Spleen (tissue), 11 donors: ENCODE measurements at regions not wholly inside any gene's neighbourhood (a gene's known extent, or its start where the extent isn't known, plus 50 kb on each side); places are given as distances from the start of the nearest gene placed in this dataset.

ENCODE experiments used
- DNase-seq: peaks from one replicate; pipeline ENCODE4 v3.0.0-alpha.2; 2020
- H3K27ac ChIP-seq, 8 donors: fragments of 200-600 bp; sonication (generic) in 7 of 8; 1 replicate in 4 of 8; 2 replicates in 4 of 8; pipeline versions ENCODE4 v1.5.0 to v1.8.0; 2016 to 2021; ENCODE audit warnings: inconsistent platforms in 4 of 8, mild to moderate bottlenecking in 4 of 8, moderate library complexity in 1 of 8
- H3K27me3 ChIP-seq, 7 donors: fragments of 200-600 bp; sonication (generic) in 6 of 7; replicated peaks in 1 of 7; 1 replicate in 4 of 7; 2 replicates in 3 of 7; pipeline versions ENCODE4 v1.5.0 to v1.8.0; 2016 to 2021; ENCODE audit warnings: inconsistent platforms in 3 of 7, mild to moderate bottlenecking in 1 of 7
- H3K36me3 ChIP-seq, 6 donors: fragments of 200-600 bp; sonication (generic) in 5 of 6; 1 replicate in 4 of 6; 2 replicates in 2 of 6; pipeline versions ENCODE4 v1.5.0 to v1.8.0; 2016 to 2021; ENCODE audit warnings: inconsistent platforms in 2 of 6
- H3K4me1 ChIP-seq, 6 donors: fragments of 200-600 bp; sonication (generic) in 5 of 6; 1 replicate in 3 of 6; 2 replicates in 3 of 6; pipeline versions ENCODE4 v1.5.0 to v1.8.0; 2016 to 2021; ENCODE audit warnings: inconsistent platforms in 3 of 6
- H3K4me3 ChIP-seq, 8 donors: fragments of 200-600 bp; sonication (generic) in 7 of 8; 1 replicate in 4 of 8; 2 replicates in 4 of 8; pipeline versions ENCODE4 v1.5.0 to v1.8.0; 2016 to 2021; ENCODE audit warnings: inconsistent platforms in 4 of 8, mild to moderate bottlenecking in 4 of 8, moderate library complexity in 2 of 8
- H3K9me3 ChIP-seq, 8 donors: fragments of 200-600 bp; sonication (generic) in 7 of 8; 1 replicate in 4 of 8; 2 replicates in 4 of 8; pipeline versions ENCODE4 v1.5.0 to v1.8.0; 2016 to 2021; ENCODE audit warnings: inconsistent platforms in 4 of 8
- POLR2A ChIP-seq, 3 donors: fragments of 450-650 bp; IDR thresholded peaks; one replicate each; pipeline ENCODE4 v1.5.1; 2017; ENCODE audit warnings: antibody characterized with exemption in 3 of 3, mild to moderate bottlenecking in 1 of 3
- POLR2AphosphoS5 ChIP-seq, 3 donors: sonication (generic); formaldehyde crosslinking; IDR thresholded peaks; one replicate each; pipeline ENCODE4 v1.5.1; 2017; ENCODE audit warnings: antibody characterized with exemption in 3 of 3
- WGBS, 5 donors: extraction: QIAGEN DNeasy Blood & Tissue Kit in 3 of 5; methylation state at CpG; one replicate each; pipeline versions ENCODE4 v1.1.5 to v1.1.7; 2013 to 2018; 5-methylcytosine and 5-hydroxymethylcytosine counted together
- intact Hi-C: fragments of 100-400 bp; cut with DNase I; formaldehyde crosslinking; loops from one replicate; pipeline ENCODE4 v1.15.0; 2023; ENCODE audit warnings: low total_unique reads
- TF ChIP-seq, protein P1 (sequence below), 11 experiments: fragments of 200-600 bp in 7 of 11; fragments of 450-650 bp in 4 of 11; sonication (generic) in 4 of 11; IDR thresholded peaks in 8 of 11; conservative IDR thresholded peaks in 3 of 11; 1 replicate in 7 of 11; 2 replicates in 4 of 11; pipeline versions ENCODE4 v1.4.0 to v1.8.0; 2016 to 2021; ENCODE audit warnings: antibody characterized with exemption in 11 of 11, inconsistent platforms in 4 of 11, mild to moderate bottlenecking in 1 of 11
- donor health status: healthy with polysubstance abuse.
- donor health status: DM: no; HTN: no; CAD: no; lungs with moderate emphysema.
- donor health status: DM: no; HTN: no; CAD: no.
- donor health status: Bipolar disorder and iron deficiency.
- donor health status: healthy.
- donor health status: DM: no; HTN: no; CAD: no.
- donor health status: DM: yes; HTN: yes; CAD: no.

DNA sequence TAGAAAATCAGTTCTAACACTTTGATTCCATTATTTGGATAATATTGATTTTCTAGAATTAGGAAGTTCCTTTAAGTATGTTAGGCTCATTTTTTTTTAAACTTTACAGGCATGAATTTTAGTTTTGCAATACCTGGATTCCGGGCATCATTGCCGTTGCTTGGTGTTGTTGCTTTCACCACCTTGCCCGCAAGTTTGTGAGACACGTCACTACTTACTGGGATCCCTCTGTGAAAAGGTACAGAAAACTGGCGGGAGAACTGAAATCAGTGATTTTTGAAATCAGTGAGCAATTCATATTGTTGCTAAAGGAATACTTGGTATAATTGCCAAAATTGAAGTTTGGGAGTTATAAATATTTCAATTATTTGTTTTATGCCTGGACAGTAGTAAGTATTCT lies 232.3 kb upstream of the NPY start:
- intact Hi-C loops: no loop called here
- Histone ChIP-seq H3K27me3 (peaks cover 0 to 28% (median 0%) of the 10 kb centered on the region in 7 donors), H3K4me1 (no peaks in the 10 kb centered on the region), H3K4me3 (no peak overlapping the region), H3K27ac (no peak overlapping the region), H3K9me3 (no peaks in the 10 kb centered on the region), H3K36me3 (no peaks in the 10 kb centered on the region)
- no peak for DNase-seq
- TF ChIP-seq POLR2A (IDR thresholded peaks at IDR 0.05): no peak
- TF ChIP-seq POLR2AphosphoS5 (IDR thresholded peaks at IDR 0.05): no peak
- TF ChIP-seq, protein P1, sequence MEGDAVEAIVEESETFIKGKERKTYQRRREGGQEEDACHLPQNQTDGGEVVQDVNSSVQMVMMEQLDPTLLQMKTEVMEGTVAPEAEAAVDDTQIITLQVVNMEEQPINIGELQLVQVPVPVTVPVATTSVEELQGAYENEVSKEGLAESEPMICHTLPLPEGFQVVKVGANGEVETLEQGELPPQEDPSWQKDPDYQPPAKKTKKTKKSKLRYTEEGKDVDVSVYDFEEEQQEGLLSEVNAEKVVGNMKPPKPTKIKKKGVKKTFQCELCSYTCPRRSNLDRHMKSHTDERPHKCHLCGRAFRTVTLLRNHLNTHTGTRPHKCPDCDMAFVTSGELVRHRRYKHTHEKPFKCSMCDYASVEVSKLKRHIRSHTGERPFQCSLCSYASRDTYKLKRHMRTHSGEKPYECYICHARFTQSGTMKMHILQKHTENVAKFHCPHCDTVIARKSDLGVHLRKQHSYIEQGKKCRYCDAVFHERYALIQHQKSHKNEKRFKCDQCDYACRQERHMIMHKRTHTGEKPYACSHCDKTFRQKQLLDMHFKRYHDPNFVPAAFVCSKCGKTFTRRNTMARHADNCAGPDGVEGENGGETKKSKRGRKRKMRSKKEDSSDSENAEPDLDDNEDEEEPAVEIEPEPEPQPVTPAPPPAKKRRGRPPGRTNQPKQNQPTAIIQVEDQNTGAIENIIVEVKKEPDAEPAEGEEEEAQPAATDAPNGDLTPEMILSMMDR (IDR thresholded peaks at IDR 0.05 in 8 of 11, conservative IDR thresholded peaks at IDR 0.05 in 3 of 11): no peak
- WGBS, 5 donors: 90 to 97% (median 93%) methylated on average over 5 of the region's 5 CpGs

DNA sequence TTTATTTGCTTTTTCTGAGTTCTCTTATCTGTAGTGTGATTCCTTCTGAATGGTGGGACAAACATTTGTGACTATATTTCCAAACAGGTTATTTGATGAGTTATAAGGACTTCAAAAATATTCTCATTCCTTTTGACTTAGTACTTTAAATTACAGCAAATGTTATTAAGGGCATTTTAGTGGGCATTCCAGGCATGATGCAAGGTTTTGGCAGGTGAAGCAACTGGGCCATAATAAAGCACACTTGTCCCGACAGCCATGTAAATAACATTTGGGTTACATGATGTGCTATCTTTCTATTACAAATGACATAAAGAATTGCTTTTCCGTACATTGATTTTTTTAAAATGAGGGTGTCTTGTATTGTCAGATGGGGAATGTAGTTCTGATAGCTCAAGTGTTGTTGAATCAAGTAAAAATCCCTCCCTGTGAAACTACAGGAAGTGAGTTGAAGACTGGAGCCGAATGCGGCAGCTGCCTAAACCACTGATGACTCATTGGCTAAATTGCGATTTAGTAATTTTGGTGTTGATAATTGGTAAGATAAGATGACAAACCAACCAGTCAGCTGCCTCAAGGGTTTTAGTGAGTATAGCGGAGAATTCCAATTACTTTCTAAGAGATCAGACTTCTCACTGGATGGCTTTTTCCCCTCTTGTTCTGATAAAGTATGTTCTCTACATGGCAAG lies 231.3 kb upstream of the NPY start:
- WGBS, 5 donors: 61 to 77% (median 66%) methylated on average over 6 of the region's 6 CpGs
- H3K27me3 ChIP-seq: peaks cover 0 to 33% (median 0%) of the 10 kb centered on the region in 7 donors
- no peaks in the 10 kb centered on the region for H3K4me1 ChIP-seq
- no peak overlapping the region for H3K27ac ChIP-seq
- H3K9me3 ChIP-seq: no peaks in the 10 kb centered on the region
- TF ChIP-seq, protein P1 (IDR thresholded peaks at IDR 0.05 in 8 of 11, conservative IDR thresholded peaks at IDR 0.05 in 3 of 11): no peak
- TF ChIP-seq POLR2A (IDR thresholded peaks at IDR 0.05) (no peak), POLR2AphosphoS5 (IDR thresholded peaks at IDR 0.05) (no peak)
- no peaks in the 10 kb centered on the region for H3K36me3 ChIP-seq
- DNase-seq: no peak
- no peak overlapping the region for H3K4me3 ChIP-seq
- intact Hi-C loops: no loop called here

DNA sequence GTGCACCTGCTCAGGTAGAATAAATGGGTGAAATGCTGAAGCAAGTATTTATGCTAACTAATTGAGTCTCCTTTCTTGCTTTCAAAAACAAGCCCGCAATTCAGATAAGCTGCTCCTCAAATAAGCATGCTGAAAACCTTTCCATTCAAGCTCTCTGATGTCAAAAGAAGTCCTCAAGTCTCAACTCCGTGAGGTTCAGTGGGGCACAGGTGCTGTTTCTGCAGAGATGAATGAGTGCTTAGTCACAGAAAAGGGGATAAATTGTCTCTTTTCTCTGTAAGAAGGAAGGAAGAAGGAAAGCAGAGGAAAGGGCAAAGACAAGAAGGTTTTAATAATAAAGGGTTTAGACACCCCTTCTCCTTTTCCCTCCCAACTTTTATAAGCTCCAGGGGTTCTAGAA lies 229.8 kb upstream of the NPY start:
- DNase-seq: no peak
- 51 to 64% (median 60%) methylated on average over 2 of the region's 2 CpGs for WGBS, 5 donors
- no peak overlapping the region for H3K4me3 ChIP-seq
- H3K36me3 ChIP-seq: no peaks in the 10 kb centered on the region
- no peak for TF ChIP-seq POLR2A (IDR thresholded peaks at IDR 0.05)
- no peak for TF ChIP-seq POLR2AphosphoS5 (IDR thresholded peaks at IDR 0.05)
- TF ChIP-seq, protein P1 (IDR thresholded peaks at IDR 0.05 in 8 of 11, conservative IDR thresholded peaks at IDR 0.05 in 3 of 11): no peak
- intact Hi-C loops: no loop called here
- H3K4me1 ChIP-seq: no peaks in the 10 kb centered on the region
- no peak overlapping the region for H3K27ac ChIP-seq
- H3K9me3 ChIP-seq: peaks cover 0 to 3% (median 0%) of the 10 kb centered on the region in 8 donors
- H3K27me3 ChIP-seq: peaks cover 0 to 33% (median 0%) of the 10 kb centered on the region in 7 donors

DNA sequence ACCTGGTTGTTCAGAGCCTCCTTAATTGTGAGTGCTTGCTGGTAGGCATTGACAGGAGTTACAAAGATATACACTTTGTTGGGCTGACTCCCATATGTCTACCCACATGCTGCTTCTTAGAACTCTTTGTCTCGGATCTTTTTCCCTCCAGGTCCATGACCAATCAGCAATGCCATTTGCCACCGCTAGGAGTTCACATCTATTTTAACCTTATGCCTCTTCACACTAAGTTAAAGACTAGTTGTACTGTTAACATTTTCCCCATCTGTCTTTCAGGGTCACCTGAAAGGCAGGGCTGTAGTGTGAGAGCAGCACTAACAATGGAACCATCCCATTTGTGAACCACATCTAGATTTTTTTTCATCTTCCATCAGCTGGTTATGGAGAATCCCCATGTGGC lies 226.7 kb upstream of the NPY start:
- H3K27me3 ChIP-seq: peaks cover 0 to 33% (median 0%) of the 10 kb centered on the region in 7 donors
- 73 to 91% (median 86%) methylated on average over 2 of the region's 2 CpGs for WGBS, 5 donors
- H3K9me3 ChIP-seq: peaks cover 0 to 10% (median 0%) of the 10 kb centered on the region in 8 donors
- intact Hi-C loops: no loop called here
- H3K27ac ChIP-seq: no peak overlapping the region
- TF ChIP-seq, protein P1 (IDR thresholded peaks at IDR 0.05 in 8 of 11, conservative IDR thresholded peaks at IDR 0.05 in 3 of 11): no peak
- no peak for TF ChIP-seq POLR2AphosphoS5 (IDR thresholded peaks at IDR 0.05)
- TF ChIP-seq POLR2A (IDR thresholded peaks at IDR 0.05): no peak
- H3K4me1 ChIP-seq: no peaks in the 10 kb centered on the region
- DNase-seq: no peak
- H3K36me3 ChIP-seq: no peaks in the 10 kb centered on the region
- no peak overlapping the region for H3K4me3 ChIP-seq
